Astrocyte of the spinal cord (primary cell): ENCODE measurements at regions not wholly inside any gene's neighbourhood (a gene's known extent, or its start where the extent isn't known, plus 50 kb on each side); places are given as distances from the start of the nearest gene placed in this dataset.

Experiments used
- DNase-seq: peaks from one replicate; pipeline ENCODE4 v3.0.0; 2011; ENCODE audit warnings: low read depth, low spot score
- H3K4me3 ChIP-seq: 2 replicates; pipeline ENCODE4 v1.5.1; 2011; ENCODE audit warnings: low read depth, mild to moderate bottlenecking, low read length, moderate library complexity
- CTCF ChIP-seq: IDR thresholded peaks from 2 replicates; pipeline ENCODE4 v1.5.1; 2012; ENCODE audit warnings: low read depth, mild to moderate bottlenecking, low read length, inconsistent platforms
- in situ Hi-C: cut with HindIII; loops from 2 replicates; pipeline ENCODE4 v1.10.0; 2017; ENCODE audit warnings: low sequenced_read_pairs

- no peak for DNase-seq
- in situ Hi-C loops, result no loop called here
- TF ChIP-seq CTCF, result no peak
- H3K4me3 ChIP-seq, result no peak overlapping the region
Observed at GRCh38 chr4:148495463-148495862, 53.2 kb upstream of the NR3C2 start.
